MV-4-11 (cell line): ENCODE measurements at regions not wholly inside any gene's neighbourhood (a gene's known extent, or its start where the extent isn't known, plus 50 kb on each side); places are given as distances from the start of the nearest gene placed in this dataset.
"Not testable (repeated sequence)": the region's sequence is repeated elsewhere in the genome, so short reads cannot be mapped to it uniquely, and the experiment has no call there.

Source experiments
- DNase-seq: peaks from one replicate; lab custom pipeline; 2025; lab: John Stamatoyannopoulos, UW

DNA sequence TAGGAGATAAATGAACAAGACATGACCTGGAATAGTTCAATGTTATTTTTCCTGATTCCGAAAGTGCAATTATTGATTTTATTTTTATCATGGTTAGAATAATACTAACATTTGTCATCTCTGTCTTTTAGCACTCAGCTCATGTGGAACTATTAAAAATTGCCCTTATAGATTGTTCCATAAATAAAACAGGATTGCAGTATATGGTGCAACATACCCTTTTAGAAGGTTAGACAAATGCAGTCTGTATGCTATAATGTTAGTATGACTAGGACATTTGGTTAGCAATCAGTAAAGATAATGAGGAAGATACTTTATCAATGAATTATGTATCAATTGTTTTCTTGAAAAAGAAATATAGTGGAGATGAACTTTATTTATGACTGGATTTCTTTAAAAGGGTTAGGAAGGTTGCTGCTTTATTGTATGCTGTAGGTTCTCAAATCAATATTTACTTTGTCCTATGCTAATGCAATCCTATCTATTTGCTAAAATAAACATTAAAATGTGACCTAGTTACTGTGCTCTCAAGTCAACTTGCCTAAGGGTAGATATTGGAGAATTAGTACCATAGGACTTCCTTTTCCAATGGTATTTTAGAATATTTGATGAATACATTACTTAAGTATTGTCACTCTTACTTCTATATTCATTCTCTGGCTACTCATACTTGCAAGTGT is 348.9 kb upstream of the ISL1 start:
- DNase-seq = no peak

GRCh38 chr5:51039424-51040329 is 343.6 kb upstream of the ISL1 start:
- DNase-seq = no peak

- no peak for DNase-seq
Measured at GRCh38 chr5:51043745-51044144, 339.5 kb upstream of the ISL1 start.

DNA sequence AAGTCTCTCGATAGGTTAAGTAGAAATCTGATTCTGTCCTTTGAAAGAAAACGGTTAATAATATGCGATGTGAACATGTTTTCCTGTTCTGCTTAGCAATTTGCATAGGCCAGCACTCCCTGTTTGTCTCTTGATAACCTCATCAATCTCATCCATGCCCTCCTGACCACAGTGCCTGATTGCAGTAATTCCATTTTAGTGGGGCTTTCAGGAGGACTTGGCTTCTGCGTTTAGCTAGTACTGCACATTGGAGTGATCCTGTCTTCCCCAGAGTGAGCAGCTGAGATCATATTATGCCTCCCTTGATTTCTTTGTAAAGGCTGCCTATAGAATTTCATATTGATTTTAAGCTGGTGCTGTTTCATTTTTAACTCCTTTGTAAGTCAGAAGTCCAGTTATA is 335.9 kb upstream of the ISL1 start:
- DNase-seq = no peak

DNA sequence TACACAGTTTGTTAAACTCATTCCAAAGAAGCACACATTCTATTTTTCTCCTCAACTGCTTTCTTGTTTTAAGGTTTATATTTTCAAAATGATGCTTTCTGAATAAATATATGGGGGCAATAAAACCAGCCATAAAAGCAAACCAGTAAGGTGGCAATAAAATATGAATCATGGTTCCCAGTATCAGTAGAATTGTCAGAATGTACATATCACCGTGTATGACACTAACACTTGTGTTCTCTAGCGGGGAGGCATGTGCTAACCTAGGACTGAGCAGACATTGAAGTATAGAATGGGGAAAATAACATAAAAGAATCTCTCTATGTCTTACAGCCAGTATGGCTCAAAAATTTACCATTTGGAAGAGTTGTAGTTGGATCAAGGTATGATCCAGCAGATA is 329.9 kb upstream of the ISL1 start:
- no peak for DNase-seq

- DNase-seq = no peak
Measured at GRCh38 chr5:51060953-51061352, 322.3 kb upstream of the ISL1 start.

DNA sequence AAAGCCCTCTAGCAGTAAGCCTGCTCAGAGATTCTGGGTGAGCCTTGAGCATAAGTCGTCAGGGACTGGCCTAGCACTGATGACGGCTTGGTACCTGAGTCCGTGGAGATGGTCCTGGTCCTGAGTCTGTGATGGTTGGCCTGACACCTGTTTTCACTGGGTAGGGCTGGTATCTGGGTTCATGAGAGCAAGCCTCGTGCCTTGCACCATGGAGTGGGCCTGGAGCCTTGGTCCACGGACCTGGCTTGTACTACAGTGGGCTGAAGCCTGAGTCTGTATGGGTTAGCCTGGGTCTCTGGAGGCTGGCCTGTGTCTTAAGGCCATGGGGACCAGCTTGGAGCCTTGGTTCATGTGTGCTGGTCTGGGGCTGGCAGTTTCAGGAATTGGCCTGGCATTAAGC is 310.3 kb upstream of the ISL1 start:
- DNase-seq = no peak

DNA sequence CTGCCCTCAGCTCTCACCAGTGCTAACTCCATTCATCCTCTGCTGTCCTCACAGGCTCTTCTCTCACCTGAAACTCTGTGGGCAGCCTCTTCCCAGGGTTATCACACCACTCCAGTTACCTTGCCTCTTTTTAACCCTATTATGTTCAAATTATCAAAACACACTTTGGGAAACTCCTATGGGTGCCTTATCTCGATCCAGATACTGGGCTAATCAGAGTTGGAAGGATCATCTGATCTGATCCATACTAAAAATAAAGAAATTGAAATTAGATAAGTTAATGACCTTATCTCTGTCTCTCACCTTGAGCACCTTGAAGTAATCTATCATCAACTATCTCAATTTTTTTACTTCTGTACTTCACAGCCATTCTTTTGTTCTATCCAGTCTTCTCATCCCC is 300.5 kb upstream of the ISL1 start:
- DNase-seq = no peak

GRCh38 chr5:51091816-51092215 is 291.4 kb upstream of the ISL1 start:
- no peak for DNase-seq

DNA sequence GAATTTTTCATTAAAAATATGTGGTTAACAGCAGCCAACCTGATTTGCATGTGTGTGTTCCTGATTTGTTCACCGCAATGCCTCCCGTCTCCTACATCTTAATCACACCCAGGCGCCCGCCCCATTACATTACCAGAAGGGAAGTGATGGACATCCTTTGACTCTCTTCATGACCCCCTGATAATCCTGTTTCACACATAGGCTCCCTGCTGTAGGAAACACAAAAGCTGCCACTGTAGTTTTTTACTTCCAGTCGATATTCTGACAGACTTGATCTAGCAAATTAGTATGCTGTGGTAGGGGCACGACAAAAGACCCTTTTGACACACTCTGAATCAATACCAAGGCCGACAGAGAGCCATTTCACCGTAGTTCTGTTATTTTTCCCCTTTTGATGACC is 287.8 kb upstream of the ISL1 start:
- no peak for DNase-seq

GRCh38 chr5:51096859-51097258 is 286.4 kb upstream of the ISL1 start:
- no peak for DNase-seq

- DNase-seq = no peak
Measured at GRCh38 chr5:51099173-51099853, 283.9 kb upstream of the ISL1 start.

- no peak for DNase-seq
Measured at GRCh38 chr5:51104556-51104955, 278.7 kb upstream of the ISL1 start.

- no peak for DNase-seq
Measured at GRCh38 chr5:51109786-51110410, 273.4 kb upstream of the ISL1 start.

DNA sequence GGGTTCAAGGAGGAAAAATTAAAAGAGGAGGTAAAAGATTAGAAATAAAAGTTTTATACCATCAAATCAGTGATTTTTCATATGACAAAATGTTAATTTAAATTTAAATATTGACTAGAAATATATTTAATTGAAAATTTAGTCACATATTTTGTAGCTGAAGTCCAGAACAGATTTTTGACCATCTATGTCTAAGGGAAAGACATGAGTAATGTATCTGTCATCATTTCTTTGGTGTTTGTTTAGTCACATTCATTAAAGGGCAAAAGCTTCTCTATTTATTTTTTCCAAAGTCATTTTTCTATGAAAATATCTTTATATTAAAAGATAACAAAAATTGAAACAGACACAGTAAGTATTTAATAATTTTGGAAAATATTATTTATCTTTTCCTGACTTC is 252.0 kb upstream of the ISL1 start:
- DNase-seq = no peak

GRCh38 chr5:51138164-51138563 is 245.1 kb upstream of the ISL1 start:
- DNase-seq = no peak

GRCh38 chr5:51148437-51148836 is 234.8 kb upstream of the ISL1 start:
- peak; percentile 70 for DNase-seq

DNA sequence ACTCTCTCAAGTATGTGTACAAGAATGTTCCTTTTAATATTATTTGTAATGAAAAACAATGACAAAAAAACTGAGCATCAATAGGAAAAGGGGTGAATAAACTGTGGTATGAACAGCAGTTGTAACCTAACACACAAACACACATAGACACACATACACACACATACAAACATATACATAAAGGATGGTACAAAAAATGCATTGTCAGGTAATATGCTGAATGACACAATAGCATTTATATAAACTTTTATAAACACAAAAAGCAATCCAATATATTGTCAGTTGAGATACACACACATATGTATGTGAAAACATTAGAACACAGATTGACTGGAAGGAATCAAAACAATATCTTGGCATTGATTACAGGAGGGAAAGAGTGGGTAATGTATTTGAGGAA is 227.0 kb upstream of the ISL1 start:
- DNase-seq = no peak

- DNase-seq = no peak
Measured at GRCh38 chr5:51156838-51157237, 226.4 kb upstream of the ISL1 start.

DNA sequence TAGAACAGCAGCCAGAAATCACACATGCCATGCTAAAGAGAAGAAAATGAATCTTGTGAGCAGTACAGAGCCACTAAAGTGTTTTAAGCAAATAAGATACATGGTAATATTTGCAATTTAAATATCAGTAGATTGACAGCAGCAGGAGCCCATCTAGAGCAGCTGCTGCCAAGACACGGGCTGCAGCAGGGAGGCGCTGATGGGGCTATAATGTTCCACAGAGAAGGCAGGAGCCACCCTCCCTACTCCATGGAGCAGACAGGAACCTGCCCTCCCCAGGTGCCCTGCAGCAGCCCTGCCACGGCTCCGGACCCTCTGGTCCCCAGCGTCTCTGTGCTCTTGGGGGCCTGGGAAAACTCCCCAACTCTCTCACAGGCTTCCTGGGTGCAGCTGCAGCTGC is 224.1 kb upstream of the ISL1 start:
- no peak for DNase-seq

DNA sequence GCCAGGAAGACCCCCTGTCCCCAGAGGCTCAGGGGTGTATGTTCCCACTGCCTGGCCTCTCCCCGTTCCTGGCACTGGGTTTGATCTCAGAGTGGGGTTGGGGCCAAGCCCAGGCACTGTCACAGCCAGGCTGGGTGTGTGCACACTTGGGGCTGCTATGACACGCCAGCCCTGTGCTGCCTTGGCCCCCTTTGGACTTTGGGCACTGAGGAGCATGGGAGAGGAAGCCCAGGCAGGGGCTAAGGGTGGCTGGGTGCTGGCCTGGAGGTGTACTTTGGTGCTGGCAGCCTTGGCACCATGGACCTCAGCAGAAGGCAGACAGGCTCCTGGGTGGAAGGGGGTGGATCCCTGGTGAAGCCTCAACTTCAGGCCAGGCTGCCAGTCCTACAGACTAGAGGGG is 223.6 kb upstream of the ISL1 start:
- DNase-seq = no peak

DNA sequence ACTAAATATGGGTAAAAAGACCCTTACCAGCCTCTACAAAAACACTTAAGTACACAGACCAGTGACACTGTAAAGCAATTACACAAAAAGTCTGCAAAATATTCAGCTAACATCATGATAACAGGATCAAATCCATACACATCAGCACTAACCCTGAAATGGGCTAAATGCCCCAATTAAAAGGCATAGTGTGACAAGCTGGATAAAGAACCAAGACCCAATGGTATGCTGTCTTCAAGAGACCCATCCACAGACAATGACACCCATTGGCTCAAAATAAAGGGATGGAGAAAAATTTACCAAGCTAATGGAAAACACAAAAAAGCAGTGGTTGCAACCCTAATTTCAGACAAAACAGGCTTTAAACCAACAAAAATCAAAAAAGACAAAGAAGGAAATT is 221.0 kb upstream of the ISL1 start:
- DNase-seq = no peak

DNA sequence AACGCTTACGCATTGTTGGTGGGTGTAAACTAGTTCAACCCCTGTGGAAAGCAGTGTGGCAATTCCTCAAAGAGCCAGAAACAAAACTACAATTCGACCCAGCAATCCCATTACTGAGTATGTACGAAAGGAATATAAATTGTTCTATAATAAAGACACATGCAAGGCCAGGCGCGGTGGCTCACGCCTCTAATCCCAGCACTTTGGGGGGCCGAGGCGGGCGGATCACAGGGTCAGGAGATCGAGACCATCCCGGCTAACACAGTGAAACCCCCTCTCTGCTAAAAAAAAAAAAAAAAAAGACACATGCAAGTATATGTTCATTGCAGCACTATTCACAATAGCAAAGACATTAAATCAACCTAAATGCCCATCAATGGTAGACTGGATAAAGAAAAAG is 217.6 kb upstream of the ISL1 start:
- not testable (repeated sequence) for DNase-seq
